Lower leg skin (tissue), 3 donors: ENCODE measurements at regions not wholly inside any gene's neighbourhood (a gene's known extent, or its start where the extent isn't known, plus 50 kb on each side); places are given as distances from the start of the nearest gene placed in this dataset.

Source experiments
- CTCF ChIP-seq, 3 donors: fragments of 450-650 bp; IDR thresholded peaks; one replicate each; pipeline ENCODE4 v1.5.1; 2016; ENCODE audit warnings: antibody characterized with exemption in 3 of 3, mild to moderate bottlenecking in 3 of 3, moderate library complexity in 2 of 3
- POLR2A ChIP-seq, 2 donors: fragments of 450-650 bp; IDR thresholded peaks; one replicate each; pipeline ENCODE4 v1.6.1; 2016 to 2017; ENCODE audit warnings: antibody characterized with exemption in 2 of 2, mild to moderate bottlenecking in 1 of 2, moderate library complexity in 1 of 2

- TF ChIP-seq CTCF (IDR thresholded peaks at IDR 0.05) (no peak), POLR2A (IDR thresholded peaks at IDR 0.05) (no peak)
These were observed 104.9 kb downstream of the CEP44 start for GRCh38 chr4:174388461-174389145.
